ENCODE measurements at regions not wholly inside any gene's neighbourhood (a gene's known extent, or its start where the extent isn't known, plus 50 kb on each side); places are given as distances from the start of the nearest gene placed in this dataset.

- no peaks in the 10 kb centered on the region for H3K27me3 ChIP-seq
- ATAC-seq (ENCODE audit: low FRiP score in 2 of 2) (no peak), DNase-seq (no peak)
- H3K4me1 ChIP-seq: no peaks in the 10 kb centered on the region
- no peak overlapping the region for H3K27ac ChIP-seq
- H3K4me3 ChIP-seq: no peak overlapping the region
- WGBS, 2 donors: 86 to 88% methylated on average over 3 to 7 of the region's 7 CpGs
- no peaks in the 10 kb centered on the region for H3K9me3 ChIP-seq
- TF ChIP-seq EP300 (IDR thresholded peaks at IDR 0.05): no peak
- no peak for TF ChIP-seq POLR2AphosphoS5 (IDR thresholded peaks at IDR 0.05)
- TF ChIP-seq POLR2A (IDR thresholded peaks at IDR 0.05): no peak
- TF ChIP-seq CTCF (IDR thresholded peaks at IDR 0.05): no peak
- no peaks in the 10 kb centered on the region for H3K36me3 ChIP-seq
Observed at GRCh38 chr5:2582106-2582505, 169.4 kb downstream of the IRX2 start.

- Histone ChIP-seq H3K27me3 (no peaks in the 10 kb centered on the region), H3K27ac (no peak overlapping the region), H3K4me1 (no peaks in the 10 kb centered on the region), H3K4me3 (no peak overlapping the region), H3K9me3 (no peaks in the 10 kb centered on the region), H3K36me3 (no peaks in the 10 kb centered on the region)
- TF ChIP-seq CTCF (IDR thresholded peaks at IDR 0.05) (no peak), EP300 (IDR thresholded peaks at IDR 0.05) (no peak), POLR2A (IDR thresholded peaks at IDR 0.05) (no peak), POLR2AphosphoS5 (IDR thresholded peaks at IDR 0.05) (no peak)
- ATAC-seq (ENCODE audit: low FRiP score in 2 of 2): no peak
- no peak for DNase-seq
- 92 to 96% methylated on average over 4 to 5 of the region's 5 CpGs for WGBS, 2 donors
Observed at GRCh38 chr5:2581418-2581817, 170.1 kb downstream of the IRX2 start.

- no peaks in the 10 kb centered on the region for H3K9me3 ChIP-seq
- H3K4me1 ChIP-seq: no peaks in the 10 kb centered on the region
- TF ChIP-seq CTCF (IDR thresholded peaks at IDR 0.05) (no peak), EP300 (IDR thresholded peaks at IDR 0.05) (no peak), POLR2A (IDR thresholded peaks at IDR 0.05) (no peak), POLR2AphosphoS5 (IDR thresholded peaks at IDR 0.05) (no peak)
- no peak for DNase-seq
- WGBS, 2 donors: 63 to 69% methylated on average over 1 to 5 of the region's 5 CpGs
- no peak for ATAC-seq (ENCODE audit: low FRiP score in 2 of 2)
- H3K36me3 ChIP-seq: no peaks in the 10 kb centered on the region
- no peaks in the 10 kb centered on the region for H3K27me3 ChIP-seq
- H3K27ac ChIP-seq: no peak overlapping the region
- no peak overlapping the region for H3K4me3 ChIP-seq
Observed at GRCh38 chr5:2579126-2579525, 172.4 kb downstream of the IRX2 start.

- ATAC-seq (ENCODE audit: low FRiP score in 2 of 2) (peak; percentile 24 to 54), DNase-seq (no peak)
- Histone ChIP-seq H3K9me3 (no peaks in the 10 kb centered on the region), H3K4me3 (no peak overlapping the region), H3K4me1 (no peaks in the 10 kb centered on the region), H3K36me3 (no peaks in the 10 kb centered on the region), H3K27ac (no peak overlapping the region), H3K27me3 (no peaks in the 10 kb centered on the region)
- WGBS, 2 donors: 84 to 92% methylated on average over 9 to 10 of the region's 12 CpGs
- TF ChIP-seq POLR2AphosphoS5 (IDR thresholded peaks at IDR 0.05): no peak
- no peak for TF ChIP-seq POLR2A (IDR thresholded peaks at IDR 0.05)
- TF ChIP-seq CTCF (IDR thresholded peaks at IDR 0.05): no peak
- no peak for TF ChIP-seq EP300 (IDR thresholded peaks at IDR 0.05)
Observed at GRCh38 chr5:2577312-2578036, 174.0 kb downstream of the IRX2 start.

- 78 to 79% methylated on average over 9 to 11 of the region's 11 CpGs for WGBS, 2 donors
- no peak for DNase-seq
- no peak for ATAC-seq (ENCODE audit: low FRiP score in 2 of 2)
Observed at GRCh38 chr5:2576823-2577222, 174.7 kb downstream of the IRX2 start.

More at GRCh38 chr5:2576823-2577222, 174.7 kb downstream of the IRX2 start:
- Histone ChIP-seq H3K4me3 (no peak overlapping the region), H3K36me3 (no peaks in the 10 kb centered on the region), H3K27me3 (no peaks in the 10 kb centered on the region), H3K27ac (no peak overlapping the region), H3K4me1 (no peaks in the 10 kb centered on the region), H3K9me3 (no peaks in the 10 kb centered on the region)
- TF ChIP-seq CTCF (IDR thresholded peaks at IDR 0.05): no peak
- no peak for TF ChIP-seq POLR2A (IDR thresholded peaks at IDR 0.05)
- no peak for TF ChIP-seq POLR2AphosphoS5 (IDR thresholded peaks at IDR 0.05)
- no peak for TF ChIP-seq EP300 (IDR thresholded peaks at IDR 0.05)
